Prostate gland (tissue), 2 donors: ENCODE measurements at regions not wholly inside any gene's neighbourhood (a gene's known extent, or its start where the extent isn't known, plus 50 kb on each side); places are given as distances from the start of the nearest gene placed in this dataset.

Experiments
- DNase-seq: peaks from one replicate; pipeline ENCODE4 v3.0.0-alpha.2; 2019; ENCODE audit warnings: low spot score
- H3K27ac ChIP-seq, 2 donors: fragments of 200-600 bp; sonication (generic); 2 replicates each; pipeline ENCODE4 v1.5.1; 2017 to 2019
- H3K27me3 ChIP-seq: fragments of 200-600 bp; sonication (generic); replicated peaks from 2 replicates; pipeline ENCODE4 v1.5.1; 2019; ENCODE audit not compliant: insufficient read depth
- H3K36me3 ChIP-seq, 2 donors: fragments of 200-600 bp; sonication (generic); 1 replicate in 1 of 2; 2 replicates in 1 of 2; pipeline versions ENCODE4 v1.5.1 to v1.8.1; 2017 to 2019
- H3K4me1 ChIP-seq: fragments of 200-600 bp; sonication (generic); replicated peaks from 2 replicates; pipeline ENCODE4 v1.5.1; 2019
- H3K4me3 ChIP-seq, 2 donors: fragments of 200-600 bp; sonication (generic); 2 replicates each; pipeline ENCODE4 v1.5.1; 2017 to 2019
- H3K9me3 ChIP-seq: fragments of 200-600 bp; sonication (generic); 2 replicates; pipeline ENCODE4 v1.5.1; 2017
- POLR2A ChIP-seq: fragments of 450-650 bp; IDR thresholded peaks from one replicate; pipeline ENCODE4 v1.6.1; 2016; ENCODE audit warnings: antibody characterized with exemption, mild to moderate bottlenecking
- POLR2AphosphoS5 ChIP-seq: sonication (generic); formaldehyde crosslinking; IDR thresholded peaks from one replicate; pipeline ENCODE4 v1.6.1; 2017; ENCODE audit warnings: antibody characterized with exemption
- WGBS: methylation state at CpG from one replicate; pipeline ENCODE4 v1.1.5; 2018; 5-methylcytosine and 5-hydroxymethylcytosine counted together
- intact Hi-C: fragments of 100-400 bp; cut with DNase I; formaldehyde crosslinking; loops from one replicate; pipeline ENCODE4 v1.14.2; 2022
- TF ChIP-seq, protein P1 (sequence below), 4 experiments: fragments of 200-600 bp in 2 of 4; fragments of 450-650 bp in 2 of 4; sonication (generic) in 2 of 4; IDR thresholded peaks; 1 replicate in 3 of 4; 2 replicates in 1 of 4; pipeline ENCODE4 v1.5.1; 2016 to 2019; ENCODE audit warnings: antibody characterized with exemption in 4 of 4, mild to moderate bottlenecking in 2 of 4, moderate library complexity in 2 of 4

DNA sequence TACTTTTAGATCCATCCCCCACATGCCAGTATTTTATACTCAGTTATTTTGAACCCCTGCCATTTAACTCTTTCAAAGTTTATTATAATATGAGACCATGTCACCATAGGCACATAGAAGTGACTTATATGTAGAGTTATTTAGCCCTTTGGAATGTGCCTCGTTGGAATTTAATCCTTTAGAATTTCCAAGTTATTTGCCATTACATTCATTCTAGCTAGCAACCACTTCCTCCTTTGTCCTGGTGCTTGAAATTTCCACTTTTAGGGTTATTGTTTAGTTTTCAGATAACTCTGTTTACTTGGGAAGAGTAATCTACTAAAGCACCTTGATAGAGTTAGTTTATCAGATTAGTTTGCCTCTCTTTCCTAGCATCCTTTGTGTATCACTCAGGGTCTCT, 82.8 kb upstream of the TLE1 start:
- no peaks in the 10 kb centered on the region for H3K36me3 ChIP-seq
- no peaks in the 10 kb centered on the region for H3K4me1 ChIP-seq
- WGBS: 47% methylated on average over 1 of the region's 1 CpG
- intact Hi-C loops: no loop called here
- no peaks in the 10 kb centered on the region for H3K9me3 ChIP-seq
- H3K27ac ChIP-seq: no peak overlapping the region
- no peaks in the 10 kb centered on the region for H3K27me3 ChIP-seq
- no peak overlapping the region for H3K4me3 ChIP-seq
- TF ChIP-seq POLR2AphosphoS5 (no peak), POLR2A (no peak)
- TF ChIP-seq, protein P1, sequence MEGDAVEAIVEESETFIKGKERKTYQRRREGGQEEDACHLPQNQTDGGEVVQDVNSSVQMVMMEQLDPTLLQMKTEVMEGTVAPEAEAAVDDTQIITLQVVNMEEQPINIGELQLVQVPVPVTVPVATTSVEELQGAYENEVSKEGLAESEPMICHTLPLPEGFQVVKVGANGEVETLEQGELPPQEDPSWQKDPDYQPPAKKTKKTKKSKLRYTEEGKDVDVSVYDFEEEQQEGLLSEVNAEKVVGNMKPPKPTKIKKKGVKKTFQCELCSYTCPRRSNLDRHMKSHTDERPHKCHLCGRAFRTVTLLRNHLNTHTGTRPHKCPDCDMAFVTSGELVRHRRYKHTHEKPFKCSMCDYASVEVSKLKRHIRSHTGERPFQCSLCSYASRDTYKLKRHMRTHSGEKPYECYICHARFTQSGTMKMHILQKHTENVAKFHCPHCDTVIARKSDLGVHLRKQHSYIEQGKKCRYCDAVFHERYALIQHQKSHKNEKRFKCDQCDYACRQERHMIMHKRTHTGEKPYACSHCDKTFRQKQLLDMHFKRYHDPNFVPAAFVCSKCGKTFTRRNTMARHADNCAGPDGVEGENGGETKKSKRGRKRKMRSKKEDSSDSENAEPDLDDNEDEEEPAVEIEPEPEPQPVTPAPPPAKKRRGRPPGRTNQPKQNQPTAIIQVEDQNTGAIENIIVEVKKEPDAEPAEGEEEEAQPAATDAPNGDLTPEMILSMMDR (IDR thresholded peaks at IDR 0.05): no peak
- no peak for DNase-seq

DNA sequence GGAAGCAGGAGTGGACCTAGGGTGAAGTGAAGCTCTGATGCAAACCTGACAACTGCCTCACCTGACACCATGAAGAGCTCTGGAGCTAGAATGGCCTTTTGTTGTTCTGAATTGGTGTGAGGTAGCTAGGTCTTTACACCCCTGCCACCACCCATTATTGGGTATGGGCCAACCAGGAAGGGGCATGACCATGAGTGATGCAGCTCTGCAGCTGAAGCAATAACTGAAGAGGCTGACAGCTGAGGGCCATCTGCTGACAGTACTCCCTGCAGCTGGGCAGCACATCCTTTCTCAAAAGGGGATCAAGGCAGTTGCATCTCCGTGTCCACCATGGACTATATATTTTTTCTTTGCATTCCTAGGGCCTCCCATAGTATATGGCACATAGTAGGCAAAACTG, 87.0 kb upstream of the TLE1 start:
- no peak for DNase-seq
- H3K27me3 ChIP-seq: no peaks in the 10 kb centered on the region
- TF ChIP-seq, protein P1 (IDR thresholded peaks at IDR 0.05): no peak
- TF ChIP-seq POLR2A (no peak), POLR2AphosphoS5 (no peak)
- 78% methylated on average over 1 of the region's 1 CpG for WGBS
- no peak overlapping the region for H3K4me3 ChIP-seq
- no peaks in the 10 kb centered on the region for H3K4me1 ChIP-seq
- H3K27ac ChIP-seq: no peak overlapping the region
- H3K36me3 ChIP-seq: no peaks in the 10 kb centered on the region
- H3K9me3 ChIP-seq: no peaks in the 10 kb centered on the region
- intact Hi-C loops: no loop called here

GRCh38 chr9:81776834-81777233, 87.5 kb upstream of the TLE1 start:
- Histone ChIP-seq H3K36me3 (no peaks in the 10 kb centered on the region), H3K27me3 (no peaks in the 10 kb centered on the region), H3K4me3 (no peak overlapping the region), H3K4me1 (no peaks in the 10 kb centered on the region), H3K9me3 (no peaks in the 10 kb centered on the region), H3K27ac (no peak overlapping the region)
- TF ChIP-seq, protein P1 (IDR thresholded peaks at IDR 0.05): no peak
- no peak for TF ChIP-seq POLR2AphosphoS5
- no peak for TF ChIP-seq POLR2A
- intact Hi-C loops: no loop called here
- 92% methylated on average over 2 of the region's 2 CpGs for WGBS
- no peak for DNase-seq

- DNase-seq: no peak
- intact Hi-C loops: no loop called here
- 24% methylated on average over 3 of the region's 3 CpGs for WGBS
- H3K36me3 ChIP-seq: no peaks in the 10 kb centered on the region
- H3K27ac ChIP-seq: no peak overlapping the region
- H3K4me3 ChIP-seq: no peak overlapping the region
- TF ChIP-seq POLR2A (no peak), POLR2AphosphoS5 (no peak)
- TF ChIP-seq, protein P1 (IDR thresholded peaks at IDR 0.05): no peak
- no peaks in the 10 kb centered on the region for H3K9me3 ChIP-seq
- no peaks in the 10 kb centered on the region for H3K27me3 ChIP-seq
- no peaks in the 10 kb centered on the region for H3K4me1 ChIP-seq
Observed at GRCh38 chr9:81777482-81777881, 88.1 kb upstream of the TLE1 start.

GRCh38 chr9:81782313-81782995, 93.1 kb upstream of the TLE1 start:
- no peak for TF ChIP-seq POLR2AphosphoS5
- TF ChIP-seq, protein P1 (IDR thresholded peaks at IDR 0.05): no peak
- no peak for TF ChIP-seq POLR2A
- Histone ChIP-seq H3K4me1 (no peaks in the 10 kb centered on the region), H3K27me3 (no peaks in the 10 kb centered on the region), H3K27ac (no peak overlapping the region), H3K9me3 (no peaks in the 10 kb centered on the region), H3K36me3 (no peaks in the 10 kb centered on the region), H3K4me3 (no peak overlapping the region)
- intact Hi-C loops: no loop called here
- DNase-seq: no peak
- 92% methylated on average over 10 of the region's 10 CpGs for WGBS
